Panc1 (cell line): ENCODE measurements at regions not wholly inside any gene's neighbourhood (a gene's known extent, or its start where the extent isn't known, plus 50 kb on each side); places are given as distances from the start of the nearest gene placed in this dataset.
"Not testable (repeated sequence)": the region's sequence is repeated elsewhere in the genome, so short reads cannot be mapped to it uniquely, and the experiment has no call there.

ENCODE experiments used
- ATAC-seq: fragments of 200-7000 bp; cut with Tn5 transposase; 2 replicates; pipeline ENCODE4 v1.9.1; 2020; ENCODE audit warnings: mild to moderate bottlenecking, moderate library complexity
- BruUV-seq: library from RNA; stranded (reverse); fragments of 400-500 nt; replicated peaks from 2 replicates; lab custom pipeline; 2021; lab: Mats Ljungman, UMichigan
- CTCF ChIA-PET: fragments of 300-600 bp; sonication (Branson Sonifier 250); formaldehyde crosslinking; loops from one replicate; lab custom pipeline; 2022; ENCODE audit warnings: antibody characterized with exemption; lab: Charles Lee
- POLR2A ChIA-PET: fragments of 300-600 bp; sonication (Branson Sonifier 250); formaldehyde crosslinking; loops from one replicate; lab custom pipeline; 2022; ENCODE audit warnings: antibody characterized with exemption; lab: Charles Lee
- DNase-seq: peaks from one replicate; pipeline ENCODE4 v3.0.0-alpha.2; 2010; ENCODE audit warnings: low read depth, low spot score
- H3K27ac ChIP-seq: 2 replicates; pipeline ENCODE4 v1.5.1; 2011; ENCODE audit warnings: mild to moderate bottlenecking, low read length, inconsistent platforms
- H3K27me3 ChIP-seq: fragments of 200-500 bp; sonication (Bioruptor generic); 2 replicates; pipeline ENCODE4 v1.6.0; 2014; ENCODE audit warnings: low read length, inconsistent platforms; ENCODE audit not compliant: control insufficient read depth, insufficient read depth
- H3K36me3 ChIP-seq: fragments of 200-500 bp; sonication (Bioruptor generic); 2 replicates; pipeline ENCODE4 v1.5.1; 2014; ENCODE audit warnings: inconsistent platforms, mild to moderate bottlenecking, low read length, moderate library complexity; ENCODE audit not compliant: control insufficient read depth, insufficient read depth
- H3K4me1 ChIP-seq: 2 replicates; pipeline ENCODE4 v1.5.1; 2011; ENCODE audit warnings: inconsistent platforms, mild to moderate bottlenecking, low read length, moderate library complexity; ENCODE audit not compliant: control insufficient read depth, insufficient read depth
- H3K4me3 ChIP-seq, 2 experiments: 2 replicates each; pipeline ENCODE4 v1.5.1; 2011 to 2012; ENCODE audit warnings: low read depth in 2 of 2, low read length in 2 of 2, mild to moderate bottlenecking in 2 of 2, inconsistent platforms in 1 of 2, moderate library complexity in 1 of 2
- H3K9me3 ChIP-seq: fragments of 200-500 bp; sonication (Bioruptor generic); 2 replicates; pipeline ENCODE4 v1.5.1; 2014; ENCODE audit warnings: low read depth, mild to moderate bottlenecking, inconsistent platforms, low read length, moderate library complexity; ENCODE audit not compliant: control insufficient read depth, insufficient read depth
- POLR2AphosphoS5 ChIP-seq: IDR thresholded peaks from 2 replicates; pipeline ENCODE4 v1.6.1; 2012; ENCODE audit warnings: mild to moderate bottlenecking, low read depth, low read length, moderate library complexity
- REST ChIP-seq, 2 experiments: IDR thresholded peaks; 2 replicates each; pipeline ENCODE4 v1.6.1; 2011 to 2012; ENCODE audit warnings: low read depth in 2 of 2, control low read depth in 1 of 2, low read length in 1 of 2, mild to moderate bottlenecking in 1 of 2, moderate library complexity in 1 of 2; ENCODE audit not compliant: insufficient read depth in 1 of 2
- SIN3A ChIP-seq: IDR thresholded peaks from 2 replicates; pipeline ENCODE4 v1.6.1; 2012; ENCODE audit warnings: low read depth, mild to moderate bottlenecking, low read length, moderate library complexity, borderline replicate concordance; ENCODE audit not compliant: insufficient read depth
- TCF7L2 ChIP-seq: IDR thresholded peaks from 2 replicates; pipeline ENCODE4 v1.6.1; 2011; ENCODE audit warnings: mild to moderate bottlenecking, low read depth, low read length, inconsistent platforms
- in situ Hi-C: cut with HindIII; loops from 2 replicates; pipeline ENCODE4 v1.10.0; 2016; ENCODE audit warnings: low sequenced_read_pairs, low pct_unique_long_range_greater_than_20kb
- intact Hi-C: fragments of 100-400 bp; cut with micrococcal nuclease; formaldehyde crosslinking; loops from one replicate; pipeline ENCODE4 v1.10.0; 2022; ENCODE audit not compliant: unreplicated experiment
- TF ChIP-seq, protein P1 (sequence below): fragments of 450-650 bp; IDR thresholded peaks from 2 replicates; pipeline ENCODE4 v1.5.1; 2017; ENCODE audit warnings: mild to moderate bottlenecking

- no peaks in the 10 kb centered on the region for H3K36me3 ChIP-seq
- H3K9me3 ChIP-seq: no peaks in the 10 kb centered on the region
- ATAC-seq: no peak
- no peaks in the 10 kb centered on the region for H3K27me3 ChIP-seq
- no peak for DNase-seq
- H3K4me1 ChIP-seq: no peaks in the 10 kb centered on the region
- no TSS peak for BruUV-seq
- H3K4me3 ChIP-seq: no peak overlapping the region
- CTCF ChIA-PET: no interaction called here
- TF ChIP-seq SIN3A (no peak), POLR2AphosphoS5 (no peak), REST (IDR thresholded peaks at IDR 0.05; ENCODE audit: insufficient read depth in 1 of 2, low read depth in 2 of 2, low read length in 1 of 2) (no peak), TCF7L2 (no peak)
- TF ChIP-seq, protein P1, sequence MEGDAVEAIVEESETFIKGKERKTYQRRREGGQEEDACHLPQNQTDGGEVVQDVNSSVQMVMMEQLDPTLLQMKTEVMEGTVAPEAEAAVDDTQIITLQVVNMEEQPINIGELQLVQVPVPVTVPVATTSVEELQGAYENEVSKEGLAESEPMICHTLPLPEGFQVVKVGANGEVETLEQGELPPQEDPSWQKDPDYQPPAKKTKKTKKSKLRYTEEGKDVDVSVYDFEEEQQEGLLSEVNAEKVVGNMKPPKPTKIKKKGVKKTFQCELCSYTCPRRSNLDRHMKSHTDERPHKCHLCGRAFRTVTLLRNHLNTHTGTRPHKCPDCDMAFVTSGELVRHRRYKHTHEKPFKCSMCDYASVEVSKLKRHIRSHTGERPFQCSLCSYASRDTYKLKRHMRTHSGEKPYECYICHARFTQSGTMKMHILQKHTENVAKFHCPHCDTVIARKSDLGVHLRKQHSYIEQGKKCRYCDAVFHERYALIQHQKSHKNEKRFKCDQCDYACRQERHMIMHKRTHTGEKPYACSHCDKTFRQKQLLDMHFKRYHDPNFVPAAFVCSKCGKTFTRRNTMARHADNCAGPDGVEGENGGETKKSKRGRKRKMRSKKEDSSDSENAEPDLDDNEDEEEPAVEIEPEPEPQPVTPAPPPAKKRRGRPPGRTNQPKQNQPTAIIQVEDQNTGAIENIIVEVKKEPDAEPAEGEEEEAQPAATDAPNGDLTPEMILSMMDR: no peak
- intact Hi-C loops (no loop called here), in situ Hi-C loops (no loop called here)
- POLR2A ChIA-PET: no interaction called here
- H3K27ac ChIP-seq: no peak overlapping the region
These were observed 136.3 kb upstream of the PRICKLE1 start for GRCh38 chr12:42725809-42726208.

DNA sequence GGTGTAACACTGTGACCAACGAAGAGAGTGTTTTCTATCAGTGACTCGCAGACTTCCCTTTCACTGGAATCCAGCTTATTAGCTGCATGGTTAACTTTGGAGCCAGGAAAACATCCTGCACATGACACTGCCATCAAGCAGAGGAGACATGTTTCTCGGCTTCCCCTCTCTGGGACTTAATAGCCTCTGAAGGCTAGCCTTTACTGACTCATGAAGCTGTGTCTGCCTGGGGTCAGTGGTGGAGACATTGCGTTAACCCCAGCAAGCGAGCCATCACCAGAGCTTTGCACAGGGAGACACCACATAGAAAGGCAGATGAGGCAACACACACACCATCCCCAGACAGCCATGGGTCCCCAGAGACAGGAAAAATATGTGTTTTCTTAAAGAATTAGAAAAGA is 126.9 kb upstream of the PRICKLE1 start:
- no peaks in the 10 kb centered on the region for H3K36me3 ChIP-seq
- H3K27ac ChIP-seq: no peak overlapping the region; the same call in 1 of the 2 replicates
- ChIA-PET CTCF (no interaction called here), POLR2A (no interaction called here)
- intact Hi-C loops (no loop called here), in situ Hi-C loops (no loop called here)
- BruUV-seq: no TSS peak
- DNase-seq: no peak
- TF ChIP-seq TCF7L2: no peak
- no peak for TF ChIP-seq POLR2AphosphoS5
- TF ChIP-seq REST (IDR thresholded peaks at IDR 0.05; ENCODE audit: insufficient read depth in 1 of 2, low read depth in 2 of 2, low read length in 1 of 2): no peak
- TF ChIP-seq, protein P1: no peak
- TF ChIP-seq SIN3A: no peak
- ATAC-seq: no peak
- H3K4me1 ChIP-seq: no peaks in the 10 kb centered on the region
- no peaks in the 10 kb centered on the region for H3K27me3 ChIP-seq
- H3K9me3 ChIP-seq: no peaks in the 10 kb centered on the region
- no peak overlapping the region for H3K4me3 ChIP-seq

- H3K27ac ChIP-seq, H3K36me3 ChIP-seq, H3K9me3 ChIP-seq, in situ Hi-C loops, H3K27me3 ChIP-seq, H3K4me1 ChIP-seq, H3K4me3 ChIP-seq, DNase-seq, BruUV-seq, intact Hi-C loops, ATAC-seq, POLR2A ChIA-PET, CTCF ChIA-PET: not testable (repeated sequence)
These were observed 124.0 kb upstream of the PRICKLE1 start for GRCh38 chr12:42713566-42713965.

GRCh38 chr12:42708374-42708773 is 118.8 kb upstream of the PRICKLE1 start:
- H3K27ac ChIP-seq, POLR2A ChIA-PET, H3K4me3 ChIP-seq, ATAC-seq, BruUV-seq, H3K9me3 ChIP-seq, DNase-seq, intact Hi-C loops, CTCF ChIA-PET, H3K4me1 ChIP-seq, in situ Hi-C loops, H3K27me3 ChIP-seq, H3K36me3 ChIP-seq: not testable (repeated sequence)
